ENCODE measurements at regions not wholly inside any gene's neighbourhood (a gene's known extent, or its start where the extent isn't known, plus 50 kb on each side); places are given as distances from the start of the nearest gene placed in this dataset.

DNA sequence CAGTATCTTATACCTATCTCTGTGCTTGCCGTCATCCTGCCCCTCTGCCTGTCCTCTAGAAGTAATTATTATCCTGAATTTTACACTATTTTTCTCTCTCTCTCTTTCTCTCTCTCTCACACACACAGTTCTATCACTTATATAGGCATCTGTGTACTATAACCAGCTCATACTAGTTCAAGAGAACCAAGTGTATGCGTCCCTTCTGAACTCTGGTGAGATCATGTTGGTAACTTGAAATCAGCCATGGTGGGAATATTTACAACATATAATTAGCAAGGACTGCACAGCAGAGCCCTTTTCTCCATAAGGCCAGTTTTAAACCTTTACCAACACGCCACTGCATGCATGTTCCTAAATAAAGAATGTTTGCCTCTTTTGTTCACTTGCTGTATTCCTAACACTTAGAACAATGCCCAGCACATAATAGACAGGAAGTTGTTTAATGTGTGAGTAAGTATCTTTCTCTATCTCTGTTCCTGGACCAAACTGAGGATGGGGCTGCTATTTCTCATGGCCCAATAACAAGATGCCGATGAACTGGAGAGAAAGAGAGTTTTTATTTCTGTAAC is 51.1 kb upstream of the IL21 start:
- no peak for DNase-seq (ENCODE audit: low read depth)

DNA sequence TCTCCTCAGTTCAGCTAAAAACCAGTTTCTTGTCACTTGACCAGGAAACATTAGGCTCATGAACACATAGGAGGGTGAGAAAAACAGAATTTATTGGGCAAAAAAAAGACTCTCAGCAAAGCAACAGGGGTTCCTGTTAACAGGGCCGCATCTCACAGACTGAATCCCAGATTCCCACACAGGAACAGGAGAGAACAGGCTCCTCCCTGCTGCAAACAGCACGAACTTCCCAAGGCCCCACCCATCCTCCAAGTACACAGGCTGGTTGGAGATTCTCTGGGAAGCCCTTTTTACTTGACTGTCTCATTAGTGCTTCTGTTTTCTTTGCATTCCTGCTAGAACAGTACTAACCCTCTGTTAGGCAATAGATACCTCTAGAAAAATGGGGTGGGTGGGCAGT is 52.4 kb upstream of the IL21 start:
- peak; percentile 33 for DNase-seq (ENCODE audit: low read depth)

DNA sequence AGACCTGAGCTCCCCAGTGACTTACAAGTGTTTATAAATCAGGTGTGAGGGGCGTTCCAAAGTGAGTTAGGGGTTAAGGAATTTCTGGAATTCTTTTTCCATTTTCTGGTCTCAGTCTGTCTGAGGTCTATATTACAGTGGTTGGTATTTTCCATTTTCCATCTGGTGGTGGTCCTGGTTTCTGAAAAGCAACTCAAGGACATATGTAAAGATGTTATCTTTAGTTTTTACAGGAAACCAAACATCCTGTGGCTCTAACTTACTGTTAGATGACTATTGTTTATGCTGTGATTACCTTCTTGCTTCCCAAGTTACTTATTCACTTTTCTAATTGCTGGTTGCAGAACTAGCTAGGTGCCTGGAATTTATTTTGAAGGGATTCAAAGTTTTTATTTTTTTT is 53.5 kb upstream of the IL21 start:
- DNase-seq (ENCODE audit: low read depth), result no peak

DNA sequence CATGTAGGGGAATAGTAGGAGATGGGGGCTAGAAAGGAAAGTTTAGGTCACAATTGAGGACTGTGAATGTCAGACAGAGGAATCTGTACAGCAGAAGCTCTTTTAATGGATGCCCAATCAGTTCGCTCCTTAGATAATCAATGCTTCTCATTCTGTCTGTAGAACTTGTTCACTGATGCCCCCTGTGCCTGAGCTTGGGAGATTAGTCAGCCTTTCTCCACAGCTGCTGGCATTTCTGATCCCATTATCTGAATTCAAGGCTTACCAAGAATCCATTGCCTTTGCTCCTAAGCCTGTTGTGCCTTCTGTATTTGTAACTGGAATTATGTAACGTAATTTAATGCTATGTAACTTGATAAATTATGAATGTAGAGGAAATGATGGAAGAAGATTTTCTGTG is 53.2 kb upstream of the BBS12 start:
- no peak for DNase-seq (ENCODE audit: low read depth)

DNA sequence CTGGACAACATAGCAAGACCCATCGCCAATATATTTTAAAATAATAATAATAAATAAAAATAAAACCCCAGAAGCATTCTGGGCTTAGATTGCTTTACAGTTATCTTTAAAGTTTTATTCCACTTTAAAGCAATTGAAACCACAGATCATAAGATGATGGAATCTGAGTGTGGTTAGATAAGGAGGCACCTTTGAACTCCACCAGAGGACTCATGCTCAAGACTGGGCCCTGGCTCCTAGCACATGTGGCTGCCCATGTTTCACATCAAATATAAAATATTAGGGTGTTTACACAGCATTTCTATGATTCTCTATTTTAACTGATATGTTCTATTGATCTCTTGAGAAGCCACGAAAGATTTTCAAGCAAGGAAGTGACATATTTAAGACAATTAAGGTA is 52.6 kb upstream of the BBS12 start:
- DNase-seq (ENCODE audit: low read depth), result peak; percentile 66

DNA sequence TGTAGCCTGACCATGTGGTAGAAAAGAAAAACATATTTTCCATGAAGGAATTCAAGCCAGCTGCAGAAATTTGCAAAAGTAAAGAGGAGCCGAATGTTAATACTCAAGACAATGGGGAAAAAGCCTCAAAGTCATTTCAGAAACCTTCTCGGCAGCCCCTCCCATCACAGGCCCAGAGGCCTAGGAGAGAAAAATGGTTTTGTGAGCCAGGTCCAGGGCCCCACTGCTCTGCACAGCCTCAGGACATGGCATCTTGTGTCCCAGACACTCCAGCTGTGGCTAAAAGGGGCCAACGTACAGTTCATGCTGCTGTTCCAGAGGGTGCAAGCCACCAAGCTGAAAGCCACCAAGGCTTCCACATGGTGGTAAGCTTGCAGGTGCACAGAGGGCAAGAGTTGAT is 50.9 kb upstream of the BBS12 start:
- DNase-seq (ENCODE audit: low read depth), result no peak

All from amniotic epithelial cell (primary cell).